ENCODE measurements at regions not wholly inside any gene's neighbourhood (a gene's known extent, or its start where the extent isn't known, plus 50 kb on each side); places are given as distances from the start of the nearest gene placed in this dataset.

GRCh38 chr5:9712506-9712905, 82.4 kb upstream of the TAS2R1 start:
- no peak overlapping the region for H3K4me3 ChIP-seq (replicated peaks; ENCODE audit: low read depth, low read length)
- no peak for TF ChIP-seq CTCF (IDR thresholded peaks at IDR 0.05; ENCODE audit: low read depth, low read length, missing control alignments)
- DNase-seq (ENCODE audit: extremely low read depth, low read depth) = peak; percentile 98

- H3K4me3 ChIP-seq (replicated peaks; ENCODE audit: low read depth, low read length) = no peak overlapping the region
- no peak for DNase-seq (ENCODE audit: extremely low read depth, low read depth)
- no peak for TF ChIP-seq CTCF (IDR thresholded peaks at IDR 0.05; ENCODE audit: low read depth, low read length, missing control alignments)
These were observed 79.9 kb upstream of the TAS2R1 start for GRCh38 chr5:9710069-9710468.

GRCh38 chr5:9707732-9708462, 77.7 kb upstream of the TAS2R1 start:
- DNase-seq (ENCODE audit: extremely low read depth, low read depth) = no peak
- no peak for TF ChIP-seq CTCF (IDR thresholded peaks at IDR 0.05; ENCODE audit: low read depth, low read length, missing control alignments)
- no peak overlapping the region for H3K4me3 ChIP-seq (replicated peaks; ENCODE audit: low read depth, low read length)

- no peak overlapping the region for H3K4me3 ChIP-seq (replicated peaks; ENCODE audit: low read depth, low read length)
- no peak for TF ChIP-seq CTCF (IDR thresholded peaks at IDR 0.05; ENCODE audit: low read depth, low read length, missing control alignments)
- DNase-seq (ENCODE audit: extremely low read depth, low read depth) = no peak
These were observed 69.5 kb upstream of the TAS2R1 start for GRCh38 chr5:9699681-9700080.

GRCh38 chr5:9698841-9699240, 68.7 kb upstream of the TAS2R1 start:
- no peak for TF ChIP-seq CTCF (IDR thresholded peaks at IDR 0.05; ENCODE audit: low read depth, low read length, missing control alignments)
- no peak for DNase-seq (ENCODE audit: extremely low read depth, low read depth)
- no peak overlapping the region for H3K4me3 ChIP-seq (replicated peaks; ENCODE audit: low read depth, low read length)

- DNase-seq (ENCODE audit: extremely low read depth, low read depth) = peak; percentile 49
- no peak for TF ChIP-seq CTCF (IDR thresholded peaks at IDR 0.05; ENCODE audit: low read depth, low read length, missing control alignments)
- peak overlapping the region; percentile 10 for H3K4me3 ChIP-seq (replicated peaks; ENCODE audit: low read depth, low read length)
These were observed 68.1 kb upstream of the TAS2R1 start for GRCh38 chr5:9698125-9698826.
